ENCODE measurements at regions not wholly inside any gene's neighbourhood (a gene's known extent, or its start where the extent isn't known, plus 50 kb on each side); places are given as distances from the start of the nearest gene placed in this dataset.

GRCh38 chr11:11043721-11044120 lies 185.9 kb upstream of the ZBED5 start:
- no peak for ATAC-seq
- 0 out of 2 replicates have a peak, but pooled peaks cover 3% of the 10 kb centered on the region for H3K4me1 Mint-ChIP-seq
- ChIA-PET POLR2A (no interaction called here), CTCF (interaction anchor here (1.4 kb wide), 1 partner anchor 16 kb away, joined by 7 read pairs; no protein-coding TSS in a partner anchor)
- no peak overlapping the region for H3K4me3 Mint-ChIP-seq
- peaks cover 6% of the 10 kb centered on the region for H3K9me3 Mint-ChIP-seq
- no peaks in the 10 kb centered on the region for H3K36me3 Mint-ChIP-seq
- H3K27ac Mint-ChIP-seq = no peak overlapping the region
- TF ChIP-seq, protein P1, sequence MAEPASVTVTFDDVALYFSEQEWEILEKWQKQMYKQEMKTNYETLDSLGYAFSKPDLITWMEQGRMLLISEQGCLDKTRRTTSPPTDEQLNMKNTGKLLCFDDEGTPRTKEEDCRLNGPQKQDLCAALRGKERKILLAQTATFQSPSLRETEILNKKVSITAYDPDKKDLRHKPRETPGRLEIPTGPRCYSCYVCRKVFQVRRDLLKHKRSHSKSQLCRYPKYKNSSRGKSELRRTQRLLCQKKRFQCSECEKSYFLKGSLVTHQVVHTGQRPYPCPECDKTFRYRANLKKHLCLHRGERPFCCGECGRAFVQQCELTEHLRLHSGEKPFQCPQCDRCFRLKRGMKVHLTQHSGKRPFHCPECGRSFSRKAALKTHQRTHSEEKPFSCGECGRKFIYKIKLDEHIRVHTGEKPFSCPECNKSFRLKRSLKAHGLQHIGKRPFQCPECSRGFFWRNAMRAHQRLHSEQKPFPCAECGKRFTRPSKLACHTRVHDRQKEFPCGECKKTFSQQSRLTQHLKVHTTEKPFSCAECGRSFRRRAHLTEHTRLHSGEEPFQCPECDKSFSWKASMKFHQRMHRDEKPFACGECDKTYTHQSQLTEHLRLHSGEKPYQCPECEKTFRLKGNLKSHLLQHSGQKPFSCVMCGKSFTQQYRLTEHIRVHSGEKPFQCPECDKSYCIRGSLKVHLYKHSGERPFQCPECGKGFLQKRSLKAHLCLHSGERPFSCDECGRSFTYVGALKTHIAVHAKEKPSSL (CRISPR knock-in tag; conservative IDR thresholded peaks at IDR 0.05) = no peak
- TF ChIP-seq, protein P2, sequence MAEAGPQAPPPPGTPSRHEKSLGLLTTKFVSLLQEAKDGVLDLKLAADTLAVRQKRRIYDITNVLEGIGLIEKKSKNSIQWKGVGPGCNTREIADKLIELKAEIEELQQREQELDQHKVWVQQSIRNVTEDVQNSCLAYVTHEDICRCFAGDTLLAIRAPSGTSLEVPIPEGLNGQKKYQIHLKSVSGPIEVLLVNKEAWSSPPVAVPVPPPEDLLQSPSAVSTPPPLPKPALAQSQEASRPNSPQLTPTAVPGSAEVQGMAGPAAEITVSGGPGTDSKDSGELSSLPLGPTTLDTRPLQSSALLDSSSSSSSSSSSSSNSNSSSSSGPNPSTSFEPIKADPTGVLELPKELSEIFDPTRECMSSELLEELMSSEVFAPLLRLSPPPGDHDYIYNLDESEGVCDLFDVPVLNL (CRISPR knock-in tag; IDR thresholded peaks at IDR 0.05; ENCODE audit: borderline replicate concordance, low read depth) = no peak
- no peak for TF ChIP-seq ZMAT4 (CRISPR knock-in tag; IDR thresholded peaks at IDR 0.05)
- TF ChIP-seq ATF1 (CRISPR knock-in tag; IDR thresholded peaks at IDR 0.05) = no peak
- TF ChIP-seq, protein P3, sequence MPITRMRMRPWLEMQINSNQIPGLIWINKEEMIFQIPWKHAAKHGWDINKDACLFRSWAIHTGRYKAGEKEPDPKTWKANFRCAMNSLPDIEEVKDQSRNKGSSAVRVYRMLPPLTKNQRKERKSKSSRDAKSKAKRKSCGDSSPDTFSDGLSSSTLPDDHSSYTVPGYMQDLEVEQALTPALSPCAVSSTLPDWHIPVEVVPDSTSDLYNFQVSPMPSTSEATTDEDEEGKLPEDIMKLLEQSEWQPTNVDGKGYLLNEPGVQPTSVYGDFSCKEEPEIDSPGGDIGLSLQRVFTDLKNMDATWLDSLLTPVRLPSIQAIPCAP (CRISPR knock-in tag; IDR thresholded peaks at IDR 0.05) = no peak
- TF ChIP-seq, protein P4, sequence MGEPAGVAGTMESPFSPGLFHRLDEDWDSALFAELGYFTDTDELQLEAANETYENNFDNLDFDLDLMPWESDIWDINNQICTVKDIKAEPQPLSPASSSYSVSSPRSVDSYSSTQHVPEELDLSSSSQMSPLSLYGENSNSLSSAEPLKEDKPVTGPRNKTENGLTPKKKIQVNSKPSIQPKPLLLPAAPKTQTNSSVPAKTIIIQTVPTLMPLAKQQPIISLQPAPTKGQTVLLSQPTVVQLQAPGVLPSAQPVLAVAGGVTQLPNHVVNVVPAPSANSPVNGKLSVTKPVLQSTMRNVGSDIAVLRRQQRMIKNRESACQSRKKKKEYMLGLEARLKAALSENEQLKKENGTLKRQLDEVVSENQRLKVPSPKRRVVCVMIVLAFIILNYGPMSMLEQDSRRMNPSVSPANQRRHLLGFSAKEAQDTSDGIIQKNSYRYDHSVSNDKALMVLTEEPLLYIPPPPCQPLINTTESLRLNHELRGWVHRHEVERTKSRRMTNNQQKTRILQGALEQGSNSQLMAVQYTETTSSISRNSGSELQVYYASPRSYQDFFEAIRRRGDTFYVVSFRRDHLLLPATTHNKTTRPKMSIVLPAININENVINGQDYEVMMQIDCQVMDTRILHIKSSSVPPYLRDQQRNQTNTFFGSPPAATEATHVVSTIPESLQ (CRISPR knock-in tag; IDR thresholded peaks at IDR 0.05) = no peak
- no peak for TF ChIP-seq ZNF416 (CRISPR knock-in tag; IDR thresholded peaks at IDR 0.05)
- DNase-seq (ENCODE audit: low spot score) = no peak
- H3K27me3 Mint-ChIP-seq (ENCODE audit: low read depth) = no peaks in the 10 kb centered on the region; the same call in 1 of the 2 replicates

- H3K27ac Mint-ChIP-seq = no peak overlapping the region; the same call in 1 of the 2 replicates
- ChIA-PET POLR2A (no interaction called here), CTCF (interaction anchor here (1.1 to 4.7 kb wide), 7 partner anchors 12 to 230 kb away, joined by 3 to 57 read pairs (median 4); partner anchors contain the start of gene EIF4G2)
- H3K4me3 Mint-ChIP-seq = no peak overlapping the region
- no peaks in the 10 kb centered on the region for H3K36me3 Mint-ChIP-seq
- no peaks in the 10 kb centered on the region for H3K9me3 Mint-ChIP-seq
- H3K27me3 Mint-ChIP-seq (ENCODE audit: low read depth) = no peaks in the 10 kb centered on the region; the same call in 1 of the 2 replicates
- peaks cover 3% of the 10 kb centered on the region; the same call in 1 of the 2 replicates for H3K4me1 Mint-ChIP-seq
- ATAC-seq = no peak
- no peak for DNase-seq (ENCODE audit: low spot score)
- TF ChIP-seq, protein P5, sequence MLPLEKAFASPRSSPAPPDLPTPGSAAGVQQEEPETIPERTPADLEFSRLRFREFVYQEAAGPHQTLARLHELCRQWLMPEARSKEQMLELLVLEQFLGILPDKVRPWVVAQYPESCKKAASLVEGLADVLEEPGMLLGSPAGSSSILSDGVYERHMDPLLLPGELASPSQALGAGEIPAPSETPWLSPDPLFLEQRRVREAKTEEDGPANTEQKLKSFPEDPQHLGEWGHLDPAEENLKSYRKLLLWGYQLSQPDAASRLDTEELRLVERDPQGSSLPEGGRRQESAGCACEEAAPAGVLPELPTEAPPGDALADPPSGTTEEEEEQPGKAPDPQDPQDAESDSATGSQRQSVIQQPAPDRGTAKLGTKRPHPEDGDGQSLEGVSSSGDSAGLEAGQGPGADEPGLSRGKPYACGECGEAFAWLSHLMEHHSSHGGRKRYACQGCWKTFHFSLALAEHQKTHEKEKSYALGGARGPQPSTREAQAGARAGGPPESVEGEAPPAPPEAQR (CRISPR knock-in tag; IDR thresholded peaks at IDR 0.05) = no peak
- TF ChIP-seq NFATC4 (CRISPR knock-in tag; IDR thresholded peaks at IDR 0.05) = no peak
- no peak for TF ChIP-seq MXD4 (CRISPR knock-in tag; IDR thresholded peaks at IDR 0.05; ENCODE audit: borderline replicate concordance)
- no peak for TF ChIP-seq FOXJ3 (CRISPR knock-in tag; IDR thresholded peaks at IDR 0.05; ENCODE audit: borderline replicate concordance)
- TF ChIP-seq TP53 (CRISPR knock-in tag; IDR thresholded peaks at IDR 0.05) = no peak
- TF ChIP-seq, protein P6, sequence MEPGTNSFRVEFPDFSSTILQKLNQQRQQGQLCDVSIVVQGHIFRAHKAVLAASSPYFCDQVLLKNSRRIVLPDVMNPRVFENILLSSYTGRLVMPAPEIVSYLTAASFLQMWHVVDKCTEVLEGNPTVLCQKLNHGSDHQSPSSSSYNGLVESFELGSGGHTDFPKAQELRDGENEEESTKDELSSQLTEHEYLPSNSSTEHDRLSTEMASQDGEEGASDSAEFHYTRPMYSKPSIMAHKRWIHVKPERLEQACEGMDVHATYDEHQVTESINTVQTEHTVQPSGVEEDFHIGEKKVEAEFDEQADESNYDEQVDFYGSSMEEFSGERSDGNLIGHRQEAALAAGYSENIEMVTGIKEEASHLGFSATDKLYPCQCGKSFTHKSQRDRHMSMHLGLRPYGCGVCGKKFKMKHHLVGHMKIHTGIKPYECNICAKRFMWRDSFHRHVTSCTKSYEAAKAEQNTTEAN (CRISPR knock-in tag; IDR thresholded peaks at IDR 0.05) = no peak
- no peak for TF ChIP-seq NR2C2 (CRISPR knock-in tag; IDR thresholded peaks at IDR 0.05)
- TF ChIP-seq ZNF423 (CRISPR knock-in tag; IDR thresholded peaks at IDR 0.05) = no peak
- no peak for TF ChIP-seq JAZF1 (CRISPR knock-in tag; IDR thresholded peaks at IDR 0.05)
- no peak for TF ChIP-seq PRRX2 (CRISPR knock-in tag; IDR thresholded peaks at IDR 0.05)
- TF ChIP-seq, protein P7, sequence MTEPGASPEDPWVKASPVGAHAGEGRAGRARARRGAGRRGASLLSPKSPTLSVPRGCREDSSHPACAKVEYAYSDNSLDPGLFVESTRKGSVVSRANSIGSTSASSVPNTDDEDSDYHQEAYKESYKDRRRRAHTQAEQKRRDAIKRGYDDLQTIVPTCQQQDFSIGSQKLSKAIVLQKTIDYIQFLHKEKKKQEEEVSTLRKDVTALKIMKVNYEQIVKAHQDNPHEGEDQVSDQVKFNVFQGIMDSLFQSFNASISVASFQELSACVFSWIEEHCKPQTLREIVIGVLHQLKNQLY (CRISPR knock-in tag; IDR thresholded peaks at IDR 0.05) = no peak
- TF ChIP-seq, protein P8, sequence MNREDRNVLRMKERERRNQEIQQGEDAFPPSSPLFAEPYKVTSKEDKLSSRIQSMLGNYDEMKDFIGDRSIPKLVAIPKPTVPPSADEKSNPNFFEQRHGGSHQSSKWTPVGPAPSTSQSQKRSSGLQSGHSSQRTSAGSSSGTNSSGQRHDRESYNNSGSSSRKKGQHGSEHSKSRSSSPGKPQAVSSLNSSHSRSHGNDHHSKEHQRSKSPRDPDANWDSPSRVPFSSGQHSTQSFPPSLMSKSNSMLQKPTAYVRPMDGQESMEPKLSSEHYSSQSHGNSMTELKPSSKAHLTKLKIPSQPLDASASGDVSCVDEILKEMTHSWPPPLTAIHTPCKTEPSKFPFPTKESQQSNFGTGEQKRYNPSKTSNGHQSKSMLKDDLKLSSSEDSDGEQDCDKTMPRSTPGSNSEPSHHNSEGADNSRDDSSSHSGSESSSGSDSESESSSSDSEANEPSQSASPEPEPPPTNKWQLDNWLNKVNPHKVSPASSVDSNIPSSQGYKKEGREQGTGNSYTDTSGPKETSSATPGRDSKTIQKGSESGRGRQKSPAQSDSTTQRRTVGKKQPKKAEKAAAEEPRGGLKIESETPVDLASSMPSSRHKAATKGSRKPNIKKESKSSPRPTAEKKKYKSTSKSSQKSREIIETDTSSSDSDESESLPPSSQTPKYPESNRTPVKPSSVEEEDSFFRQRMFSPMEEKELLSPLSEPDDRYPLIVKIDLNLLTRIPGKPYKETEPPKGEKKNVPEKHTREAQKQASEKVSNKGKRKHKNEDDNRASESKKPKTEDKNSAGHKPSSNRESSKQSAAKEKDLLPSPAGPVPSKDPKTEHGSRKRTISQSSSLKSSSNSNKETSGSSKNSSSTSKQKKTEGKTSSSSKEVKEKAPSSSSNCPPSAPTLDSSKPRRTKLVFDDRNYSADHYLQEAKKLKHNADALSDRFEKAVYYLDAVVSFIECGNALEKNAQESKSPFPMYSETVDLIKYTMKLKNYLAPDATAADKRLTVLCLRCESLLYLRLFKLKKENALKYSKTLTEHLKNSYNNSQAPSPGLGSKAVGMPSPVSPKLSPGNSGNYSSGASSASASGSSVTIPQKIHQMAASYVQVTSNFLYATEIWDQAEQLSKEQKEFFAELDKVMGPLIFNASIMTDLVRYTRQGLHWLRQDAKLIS (CRISPR knock-in tag; IDR thresholded peaks at IDR 0.05; ENCODE audit: borderline replicate concordance) = no peak
- no peak for TF ChIP-seq CREM (CRISPR knock-in tag; IDR thresholded peaks at IDR 0.05)
Measured at GRCh38 chr11:11039208-11039965, 181.5 kb upstream of the ZBED5 start.
